Omental fat pad (tissue), 3 donors: ENCODE measurements at regions not wholly inside any gene's neighbourhood (a gene's known extent, or its start where the extent isn't known, plus 50 kb on each side); places are given as distances from the start of the nearest gene placed in this dataset.
A peak's percentile ranks its signal among the peaks of the same experiment; 100 is the strongest.

Experiments
- ATAC-seq: fragments of 150-250 bp; one replicate; pipeline ENCODE4 v1.9.1; 2016; ENCODE audit warnings: mild to moderate bottlenecking, moderate library complexity; ENCODE audit not compliant: low FRiP score
- DNase-seq: peaks from one replicate; pipeline ENCODE4 v3.0.0-alpha.2; 2019; ENCODE audit warnings: low spot score
- CTCF ChIP-seq, 3 donors: fragments of 450-650 bp; IDR thresholded peaks; one replicate each; pipeline ENCODE4 v1.5.1; 2016 to 2017; ENCODE audit warnings: antibody characterized with exemption in 3 of 3, mild to moderate bottlenecking in 3 of 3, moderate library complexity in 2 of 3

GRCh38 chr9:87343816-87344430, 153.7 kb upstream of the DAPK1 start:
- no peak for TF ChIP-seq CTCF (IDR thresholded peaks at IDR 0.05)
- ATAC-seq, result no peak
- no peak for DNase-seq

- TF ChIP-seq CTCF (IDR thresholded peaks at IDR 0.05), result no peak
- ATAC-seq, result no peak
- DNase-seq, result no peak
Observed at GRCh38 chr9:87346061-87346665, 151.5 kb upstream of the DAPK1 start.

GRCh38 chr9:87350915-87351314, 146.8 kb upstream of the DAPK1 start:
- peak; percentile 64 for ATAC-seq
- no peak for TF ChIP-seq CTCF (IDR thresholded peaks at IDR 0.05)
- DNase-seq, result no peak

- no peak for DNase-seq
- no peak for TF ChIP-seq CTCF (IDR thresholded peaks at IDR 0.05)
- no peak for ATAC-seq
Observed at GRCh38 chr9:87353301-87353700, 144.4 kb upstream of the DAPK1 start.

GRCh38 chr9:87354147-87354546, 143.5 kb upstream of the DAPK1 start:
- ATAC-seq (no peak), DNase-seq (no peak)
- TF ChIP-seq CTCF (IDR thresholded peaks at IDR 0.05), result no peak

- ATAC-seq (no peak), DNase-seq (no peak)
- TF ChIP-seq CTCF (IDR thresholded peaks at IDR 0.05), result no peak
Observed at GRCh38 chr9:87357600-87357999, 140.1 kb upstream of the DAPK1 start.

GRCh38 chr9:87359264-87359663, 138.4 kb upstream of the DAPK1 start:
- no peak for DNase-seq
- ATAC-seq, result no peak
- no peak for TF ChIP-seq CTCF (IDR thresholded peaks at IDR 0.05)
